IMR-90 (cell line): ENCODE measurements at regions not wholly inside any gene's neighbourhood (a gene's known extent, or its start where the extent isn't known, plus 50 kb on each side); places are given as distances from the start of the nearest gene placed in this dataset.

Experiments
- ATAC-seq: fragments of 200-7000 bp; cut with Tn5 transposase; 2 replicates; pipeline ENCODE4 v1.9.1; 2020; ENCODE audit warnings: low read depth, mild to moderate bottlenecking, moderate library complexity
- BruUV-seq: library from RNA; stranded (reverse); fragments of 400-500 nt; replicated peaks from 2 replicates; lab custom pipeline; 2021; lab: Mats Ljungman, UMichigan
- CTCF ChIA-PET: fragments of 300-600 bp; formaldehyde crosslinking; extraction: SDS; loops from one replicate; lab custom pipeline; 2021; ENCODE audit warnings: antibody characterized with exemption; lab: Yijun Ruan, JAX
- POLR2A ChIA-PET: fragments of 300-600 bp; sonication (Branson Sonifier 250); formaldehyde crosslinking; loops from one replicate; lab custom pipeline; 2022; ENCODE audit warnings: antibody characterized with exemption; ENCODE audit not compliant: unreplicated experiment; lab: Charles Lee
- DNase-seq: peaks from one replicate; pipeline ENCODE4 v3.0.0; 2013
- H2AFZ ChIP-seq: replicated peaks from 2 replicates; pipeline ENCODE3; 2013; ENCODE audit warnings: low read length, mild to moderate bottlenecking; ENCODE audit not compliant: poor library complexity
- H2AK5ac ChIP-seq: 2 replicates; pipeline ENCODE4 v1.6.1; 2013; ENCODE audit warnings: low read depth, low read length, inconsistent platforms
- H2AK9ac ChIP-seq: replicated peaks from 2 replicates; pipeline ENCODE3; 2013; ENCODE audit warnings: mild to moderate bottlenecking, low read depth, low read length, moderate library complexity; ENCODE audit not compliant: poor library complexity
- H2BK120ac ChIP-seq: 2 replicates; pipeline ENCODE4 v1.6.1; 2013; ENCODE audit warnings: low read depth, low read length, inconsistent platforms
- H2BK15ac ChIP-seq: 3 replicates; pipeline ENCODE4 v1.6.1; 2013; ENCODE audit warnings: low read depth, low read length, inconsistent platforms
- H2BK20ac ChIP-seq: 2 replicates; pipeline ENCODE4 v1.6.1; 2013; ENCODE audit warnings: low read depth, mild to moderate bottlenecking, inconsistent platforms, low read length, moderate library complexity
- H2BK5ac ChIP-seq: 2 replicates; pipeline ENCODE4 v1.6.1; 2013; ENCODE audit warnings: mild to moderate bottlenecking, low read depth, low read length, inconsistent platforms; ENCODE audit not compliant: poor library complexity, severe bottlenecking
- H3K14ac ChIP-seq: replicated peaks from 2 replicates; pipeline ENCODE4 v1.6.1; 2013; ENCODE audit warnings: low read depth, low read length, inconsistent platforms
- H3K18ac ChIP-seq: 2 replicates; pipeline ENCODE4 v1.6.1; 2013; ENCODE audit warnings: low read depth, low read length, control low read depth
- H3K23ac ChIP-seq: 2 replicates; pipeline ENCODE4 v1.6.1; 2013; ENCODE audit warnings: low read depth, low read length, inconsistent platforms
- H3K27ac ChIP-seq: 2 replicates; pipeline ENCODE4 v1.5.1; 2013; ENCODE audit warnings: mild to moderate bottlenecking, control low read depth, low read length; ENCODE audit not compliant: insufficient read depth
- H3K27me3 ChIP-seq: 2 replicates; pipeline ENCODE4 v1.6.1; 2013; ENCODE audit warnings: low read length; ENCODE audit not compliant: control insufficient read depth, insufficient read depth
- H3K36me3 ChIP-seq: 2 replicates; pipeline ENCODE4 v1.6.1; 2013; ENCODE audit warnings: low read length, mixed read lengths; ENCODE audit not compliant: control insufficient read depth, insufficient read depth
- H3K4ac ChIP-seq: 2 replicates; pipeline ENCODE4 v1.6.1; 2013; ENCODE audit warnings: low read depth, low read length, inconsistent platforms
- H3K4me1 ChIP-seq: 2 replicates; pipeline ENCODE4 v1.6.1; 2013; ENCODE audit warnings: low read length, mixed read lengths; ENCODE audit not compliant: control insufficient read depth, insufficient read depth
- H3K4me2 ChIP-seq: 2 replicates; pipeline ENCODE4 v1.6.1; 2013; ENCODE audit warnings: low read depth, mild to moderate bottlenecking, control low read depth, low read length, moderate library complexity
- H3K4me3 ChIP-seq: 2 replicates; pipeline ENCODE4 v1.5.1; 2013; ENCODE audit warnings: low read depth, mild to moderate bottlenecking, control low read depth, low read length, moderate library complexity; ENCODE audit not compliant: insufficient read depth
- H3K56ac ChIP-seq: 2 replicates; pipeline ENCODE4 v1.6.1; 2013; ENCODE audit warnings: low read length, inconsistent platforms; ENCODE audit not compliant: insufficient read depth; ENCODE audit errors: extremely low read depth
- H3K79me1 ChIP-seq, 2 experiments: 2 replicates each; pipeline ENCODE4 v1.6.1; 2013; ENCODE audit warnings: low read length in 2 of 2, inconsistent platforms in 1 of 2, low read depth in 1 of 2
- H3K9ac ChIP-seq: 2 replicates; pipeline ENCODE4 v1.6.1; 2013; ENCODE audit warnings: low read depth, low read length, control low read depth
- H3K9me1 ChIP-seq: 2 replicates; pipeline ENCODE4 v1.6.1; 2013; ENCODE audit warnings: low read length, inconsistent platforms; ENCODE audit not compliant: insufficient read depth
- H3K9me3 ChIP-seq: 2 replicates; pipeline ENCODE4 v1.6.1; 2013; ENCODE audit warnings: low read length; ENCODE audit not compliant: control insufficient read depth, insufficient read depth
- H4K20me1 ChIP-seq: 2 replicates; pipeline ENCODE4 v1.6.1; 2013; ENCODE audit warnings: low read length, inconsistent platforms; ENCODE audit not compliant: insufficient read depth
- H4K5ac ChIP-seq: 2 replicates; pipeline ENCODE4 v1.6.1; 2013; ENCODE audit warnings: mild to moderate bottlenecking, low read depth, low read length, control low read depth
- H4K8ac ChIP-seq, 2 experiments: 2 replicates each; pipeline ENCODE4 v1.6.1; 2013; ENCODE audit warnings: low read depth in 2 of 2, low read length in 2 of 2, control low read depth in 1 of 2, inconsistent platforms in 1 of 2
- H4K91ac ChIP-seq: 2 replicates; pipeline ENCODE4 v1.6.1; 2013; ENCODE audit warnings: low read depth, low read length, inconsistent platforms; ENCODE audit not compliant: insufficient read depth
- BHLHE40 ChIP-seq: fragments of 150-350 bp; IDR thresholded peaks from 2 replicates; pipeline ENCODE4 v1.6.1; 2016; ENCODE audit warnings: mild to moderate bottlenecking, low read depth, low read length
- CHD1 ChIP-seq: IDR thresholded peaks from 2 replicates; pipeline ENCODE4 v1.6.1; 2012; ENCODE audit warnings: low read depth, low read length, improper control_type of control experiment
- CTCF ChIP-seq: conservative IDR thresholded peaks from 2 replicates; pipeline ENCODE4 v1.5.1; 2012; ENCODE audit warnings: mild to moderate bottlenecking, low read depth, low read length, improper control_type of control experiment
- ELK1 ChIP-seq: fragments of 150-350 bp; IDR thresholded peaks from 2 replicates; pipeline ENCODE4 v1.6.1; 2016; ENCODE audit warnings: low read depth, mild to moderate bottlenecking, low read length, moderate library complexity, borderline replicate concordance
- MAFK ChIP-seq: IDR thresholded peaks from 2 replicates; pipeline ENCODE4 v1.6.1; 2012; ENCODE audit warnings: low read depth, low read length, improper control_type of control experiment
- MAZ ChIP-seq: IDR thresholded peaks from 2 replicates; pipeline ENCODE4 v1.6.1; 2012; ENCODE audit warnings: low read depth, mild to moderate bottlenecking, low read length, improper control_type of control experiment, moderate library complexity, borderline replicate concordance
- MXI1 ChIP-seq: IDR thresholded peaks from 2 replicates; pipeline ENCODE4 v1.6.1; 2012; ENCODE audit warnings: low read depth, mild to moderate bottlenecking, low read length, moderate library complexity, borderline replicate concordance
- NFE2L2 ChIP-seq: fragments of 150-350 bp; IDR thresholded peaks from 2 replicates; pipeline ENCODE4 v1.6.1; 2016; ENCODE audit warnings: low read depth, mild to moderate bottlenecking, low read length
- POLR2A ChIP-seq: IDR thresholded peaks from 2 replicates; pipeline ENCODE4 v1.6.1; 2012; ENCODE audit warnings: mild to moderate bottlenecking, low read depth, low read length
- SMC3 ChIP-seq: fragments of 150-350 bp; IDR thresholded peaks from 2 replicates; pipeline ENCODE4 v1.6.1; 2016; ENCODE audit warnings: low read depth, mild to moderate bottlenecking, antibody characterized with exemption, low read length, moderate library complexity
- USF2 ChIP-seq: fragments of 150-350 bp; IDR thresholded peaks from 2 replicates; pipeline ENCODE4 v1.6.1; 2017; ENCODE audit warnings: mild to moderate bottlenecking, antibody characterized with exemption, low read length, low read depth
- WGBS, 2 experiments: methylation state at CpG; one replicate each; pipeline versions ENCODE4 v1.1.5 to v1.1.7; 2013; ENCODE audit warnings: missing lambda C conversion rate in 2 of 2; ENCODE audit not compliant: insufficient read length in 1 of 2; ENCODE audit errors: extremely low coverage in 2 of 2; 5-methylcytosine and 5-hydroxymethylcytosine counted together
- dilution Hi-C: fragments of 300-500 bp; cut with HindIII; formaldehyde crosslinking; loops from one replicate; pipeline ENCODE4 v1.14.3; 2018; ENCODE audit warnings: low sequenced_read_pairs; ENCODE audit not compliant: unreplicated experiment
- in situ Hi-C: fragments of 300-500 bp; cut with MboI; formaldehyde crosslinking; loops from 3 replicates; pipeline ENCODE4 v1.14.3; 2019; ENCODE audit warnings: low sequenced_read_pairs, inconsistent platforms, mixed read lengths
- intact Hi-C: fragments of 100-400 bp; cut with micrococcal nuclease; formaldehyde crosslinking; loops from 2 replicates; pipeline ENCODE4 v1.10.0; 2022

GRCh38 chr13:109859216-109859835, 72.9 kb upstream of the IRS2 start:
- H3K9me1 ChIP-seq: no peaks in the 10 kb centered on the region
- H4K8ac ChIP-seq: no peak overlapping the region
- H3K56ac ChIP-seq: no peak overlapping the region
- in situ Hi-C loops: no loop called here
- no peaks in the 10 kb centered on the region for H3K36me3 ChIP-seq
- H3K14ac ChIP-seq: no peak overlapping the region
- H2AK9ac ChIP-seq: no peak overlapping the region
- no peak overlapping the region for H2BK20ac ChIP-seq
- no peak overlapping the region for H4K91ac ChIP-seq
- no peaks in the 10 kb centered on the region for H4K20me1 ChIP-seq
- H2BK15ac ChIP-seq: no peak overlapping the region
- dilution Hi-C loops: no loop called here
- peaks cover 8% of the 10 kb centered on the region for H3K4me1 ChIP-seq
- H2AFZ ChIP-seq: no peak overlapping the region
- peaks cover 7% of the 10 kb centered on the region; the same call in 1 of the 2 replicates for H3K27me3 ChIP-seq
- H2BK5ac ChIP-seq: no peak overlapping the region
- no peaks in the 10 kb centered on the region for H3K9me3 ChIP-seq
- no peak overlapping the region for H4K5ac ChIP-seq
- no peak overlapping the region for H3K4me3 ChIP-seq
- intact Hi-C loops: no loop called here
- POLR2A ChIA-PET: interaction anchor here (0.5 kb wide), 1 partner anchor 14 kb away, joined by 3 read pairs; no protein-coding TSS in a partner anchor
- H3K9ac ChIP-seq: no peak overlapping the region
- no peaks in the 10 kb centered on the region for H3K79me1 ChIP-seq
- H2BK120ac ChIP-seq: no peak overlapping the region
- CTCF ChIA-PET: no interaction called here
- no peak overlapping the region for H3K4ac ChIP-seq
- no peak for DNase-seq
- 93% methylated on average over 2 of the region's 8 CpGs; no CpG with 5 or more reads in 1 of the 2 experiments for WGBS, 2 experiments
- no peak overlapping the region for H3K4me2 ChIP-seq
- no peak for ATAC-seq
- BruUV-seq: no TSS peak
- H3K18ac ChIP-seq: no peak overlapping the region
- H3K27ac ChIP-seq: no peak overlapping the region
- TF ChIP-seq BHLHE40 (no peak), USF2 (no peak), CHD1 (no peak), CTCF (no peak), MAZ (no peak), ELK1 (no peak), NFE2L2 (no peak), MXI1 (no peak), MAFK (no peak), SMC3 (no peak), POLR2A (no peak)
- H3K23ac ChIP-seq: no peak overlapping the region
- H2AK5ac ChIP-seq: no peak overlapping the region
